RWPE1 (cell line): ENCODE measurements at regions not wholly inside any gene's neighbourhood (a gene's known extent, or its start where the extent isn't known, plus 50 kb on each side); places are given as distances from the start of the nearest gene placed in this dataset.
"Not testable (repeated sequence)": the region's sequence is repeated elsewhere in the genome, so short reads cannot be mapped to it uniquely, and the experiment has no call there.

Source experiments
- CTCF ChIA-PET: fragments of 350-600 bp; sonication (Branson Sonifier 250); formaldehyde crosslinking; extraction: SDS; loops from one replicate; lab custom pipeline; 2021; lab: Yijun Ruan, JAX
- POLR2A ChIA-PET: fragments of 400-600 bp; formaldehyde crosslinking; extraction: SDS; loops from one replicate; lab custom pipeline; 2020; ENCODE audit warnings: antibody characterized with exemption; ENCODE audit not compliant: low non-redundant PET; lab: Yijun Ruan, JAX
- DNase-seq: peaks from one replicate; pipeline ENCODE4 v3.0.0; 2012; ENCODE audit warnings: low spot score
- H3K27ac ChIP-seq: fragments of 450-650 bp; 2 replicates; pipeline ENCODE4 v1.5.1; 2017
- CTCF ChIP-seq: fragments of 450-650 bp; conservative IDR thresholded peaks from 2 replicates; pipeline ENCODE4 v1.5.1; 2017; ENCODE audit warnings: low read depth, mild to moderate bottlenecking

GRCh38 chr6:104676679-104677078, 183.0 kb downstream of the HACE1 start:
- POLR2A ChIA-PET, CTCF ChIA-PET, H3K27ac ChIP-seq, DNase-seq: not testable (repeated sequence)

- H3K27ac ChIP-seq, CTCF ChIA-PET, DNase-seq, POLR2A ChIA-PET: not testable (repeated sequence)
Observed at GRCh38 chr6:104675161-104675560, 184.6 kb downstream of the HACE1 start.

- CTCF ChIA-PET, DNase-seq, H3K27ac ChIP-seq, POLR2A ChIA-PET: not testable (repeated sequence)
Observed at GRCh38 chr6:104673078-104673477, 186.6 kb downstream of the HACE1 start.

GRCh38 chr6:104671591-104671891, 188.2 kb downstream of the HACE1 start:
- H3K27ac ChIP-seq, DNase-seq, CTCF ChIA-PET, POLR2A ChIA-PET: not testable (repeated sequence)

- POLR2A ChIA-PET, DNase-seq, CTCF ChIA-PET, H3K27ac ChIP-seq: not testable (repeated sequence)
Observed at GRCh38 chr6:104670834-104671590, 188.7 kb downstream of the HACE1 start.

GRCh38 chr6:104669483-104669882, 190.2 kb downstream of the HACE1 start:
- no peak for DNase-seq
- CTCF ChIA-PET: no interaction called here
- H3K27ac ChIP-seq: no peak overlapping the region
- TF ChIP-seq CTCF: no peak
- POLR2A ChIA-PET: no interaction called here

GRCh38 chr6:104656235-104656634, 203.5 kb downstream of the HACE1 start:
- ChIA-PET POLR2A (no interaction called here), CTCF (interaction anchor here (0.5 kb wide), 1 partner anchor 453 kb away, joined by 4 read pairs; no protein-coding TSS in a partner anchor)
- DNase-seq: no peak
- TF ChIP-seq CTCF: no peak
- H3K27ac ChIP-seq: no peak overlapping the region

- CTCF ChIA-PET: no interaction called here
Observed at GRCh38 chr6:104653781-104654180, 205.9 kb downstream of the HACE1 start.

GRCh38 chr6:104648347-104648746, 211.4 kb downstream of the HACE1 start:
- no peak overlapping the region for H3K27ac ChIP-seq
- ChIA-PET CTCF (no interaction called here), POLR2A (no interaction called here)
- no peak for DNase-seq
- no peak for TF ChIP-seq CTCF

More at GRCh38 chr6:104653781-104654180, 205.9 kb downstream of the HACE1 start:
- no peak overlapping the region for H3K27ac ChIP-seq
- no peak for TF ChIP-seq CTCF
- no peak for DNase-seq
- POLR2A ChIA-PET: no interaction called here
